Tibial nerve (tissue), 4 donors: ENCODE measurements at regions not wholly inside any gene's neighbourhood (a gene's known extent, or its start where the extent isn't known, plus 50 kb on each side); places are given as distances from the start of the nearest gene placed in this dataset.
"Not testable (repeated sequence)": the region's sequence is repeated elsewhere in the genome, so short reads cannot be mapped to it uniquely, and the experiment has no call there.

ENCODE experiments used
- DNase-seq, 2 donors: peaks; one replicate each; pipeline ENCODE4 v3.0.0-alpha.2; 2019; ENCODE audit warnings: low spot score in 2 of 2
- H3K27ac ChIP-seq, 4 donors: fragments of 200-600 bp; sonication (generic) in 3 of 4; one replicate each; pipeline ENCODE4 v1.5.1; 2017 to 2019; ENCODE audit warnings: mild to moderate bottlenecking in 1 of 4
- H3K27me3 ChIP-seq, 2 donors: fragments of 200-600 bp; sonication (generic) in 1 of 2; one replicate each; pipeline versions ENCODE4 v1.5.1 to v1.6.0; 2017 to 2019
- H3K36me3 ChIP-seq, 3 donors: fragments of 200-600 bp; sonication (generic); one replicate each; pipeline ENCODE4 v1.5.1; 2018 to 2019
- H3K4me1 ChIP-seq, 4 donors: fragments of 200-600 bp; sonication (generic) in 3 of 4; one replicate each; pipeline ENCODE4 v1.5.1; 2017 to 2019
- H3K4me3 ChIP-seq, 4 donors: fragments of 200-600 bp; sonication (generic) in 3 of 4; one replicate each; pipeline ENCODE4 v1.5.1; 2017 to 2019; ENCODE audit warnings: mild to moderate bottlenecking in 1 of 4, moderate library complexity in 1 of 4
- H3K9me3 ChIP-seq, 4 donors: fragments of 200-600 bp; sonication (generic) in 3 of 4; one replicate each; pipeline ENCODE4 v1.5.1; 2017 to 2019
- CTCF ChIP-seq, 5 experiments: fragments of 200-600 bp in 3 of 5; fragments of 450-650 bp in 2 of 5; sonication (generic) in 3 of 5; IDR thresholded peaks; one replicate each; pipeline ENCODE4 v1.5.1; 2016 to 2019; ENCODE audit warnings: antibody characterized with exemption in 5 of 5, mild to moderate bottlenecking in 3 of 5, moderate library complexity in 2 of 5
- EP300 ChIP-seq, 2 donors: sonication (generic); formaldehyde crosslinking; IDR thresholded peaks; one replicate each; pipeline ENCODE4 v1.6.1; 2017; ENCODE audit warnings: antibody characterized with exemption in 2 of 2, mild to moderate bottlenecking in 1 of 2
- POLR2A ChIP-seq, 2 donors: fragments of 450-650 bp; IDR thresholded peaks; one replicate each; pipeline ENCODE4 v1.6.1; 2017; ENCODE audit warnings: antibody characterized with exemption in 2 of 2, mild to moderate bottlenecking in 2 of 2, moderate library complexity in 2 of 2
- WGBS, 2 donors: methylation state at CpG; one replicate each; pipeline ENCODE4 v1.1.5; 2018; 5-methylcytosine and 5-hydroxymethylcytosine counted together

GRCh38 chr1:229169399-229169798, 101.5 kb upstream of the RAB4A start:
- no peaks in the 10 kb centered on the region for H3K36me3 ChIP-seq
- no peak overlapping the region for H3K4me3 ChIP-seq
- DNase-seq, result no peak
- WGBS, 2 donors, result 78 to 88% methylated on average over 1 of the region's 1 CpG
- no peaks in the 10 kb centered on the region for H3K27me3 ChIP-seq
- H3K9me3 ChIP-seq, result no peaks in the 10 kb centered on the region
- TF ChIP-seq CTCF (IDR thresholded peaks at IDR 0.05) (no peak), EP300 (IDR thresholded peaks at IDR 0.05) (no peak), POLR2A (IDR thresholded peaks at IDR 0.05) (no peak)
- no peak overlapping the region for H3K27ac ChIP-seq
- H3K4me1 ChIP-seq, result peaks cover 0 to 9% (median 0%) of the 10 kb centered on the region in 4 donors

- H3K4me1 ChIP-seq, result peaks cover 0 to 2% (median 0%) of the 10 kb centered on the region in 4 donors
- H3K27ac ChIP-seq, result no peak overlapping the region
- no peak overlapping the region for H3K4me3 ChIP-seq
- H3K9me3 ChIP-seq, result no peaks in the 10 kb centered on the region
- no peaks in the 10 kb centered on the region for H3K36me3 ChIP-seq
- TF ChIP-seq POLR2A (IDR thresholded peaks at IDR 0.05) (no peak), EP300 (IDR thresholded peaks at IDR 0.05) (no peak), CTCF (IDR thresholded peaks at IDR 0.05) (no peak)
- WGBS, 2 donors, result 83 to 94% methylated on average over 11 of the region's 12 CpGs
- no peak for DNase-seq
- H3K27me3 ChIP-seq, result no peaks in the 10 kb centered on the region
Measured at GRCh38 chr1:229170274-229170673, 100.6 kb upstream of the RAB4A start.

- Histone ChIP-seq H3K36me3 (no peaks in the 10 kb centered on the region), H3K4me1 (no peaks in the 10 kb centered on the region), H3K27me3 (no peaks in the 10 kb centered on the region), H3K27ac (no peak overlapping the region), H3K4me3 (no peak overlapping the region), H3K9me3 (no peaks in the 10 kb centered on the region)
- TF ChIP-seq CTCF (IDR thresholded peaks at IDR 0.05) (no peak), POLR2A (IDR thresholded peaks at IDR 0.05) (no peak), EP300 (IDR thresholded peaks at IDR 0.05) (no peak)
- DNase-seq, result no peak
- WGBS, 2 donors, result 83 to 93% methylated on average over 8 of the region's 8 CpGs
Measured at GRCh38 chr1:229170778-229171505, 100.0 kb upstream of the RAB4A start.

- TF ChIP-seq CTCF (IDR thresholded peaks at IDR 0.05), result no peak
- TF ChIP-seq EP300 (IDR thresholded peaks at IDR 0.05), result no peak
- TF ChIP-seq POLR2A (IDR thresholded peaks at IDR 0.05), result no peak
- no peak for DNase-seq
Measured at GRCh38 chr1:229171934-229172333, 99.0 kb upstream of the RAB4A start.

GRCh38 chr1:229173491-229174476, 97.1 kb upstream of the RAB4A start:
- not testable (repeated sequence) for DNase-seq, H3K4me1 ChIP-seq, H3K27me3 ChIP-seq, H3K9me3 ChIP-seq, H3K4me3 ChIP-seq, H3K27ac ChIP-seq, H3K36me3 ChIP-seq
- WGBS, 2 donors, result 74 to 83% methylated on average over 12 to 14 of the region's 14 CpGs

More at GRCh38 chr1:229171934-229172333, 99.0 kb upstream of the RAB4A start:
- Histone ChIP-seq H3K36me3 (no peaks in the 10 kb centered on the region), H3K4me1 (no peaks in the 10 kb centered on the region), H3K27me3 (no peaks in the 10 kb centered on the region), H3K4me3 (no peak overlapping the region), H3K9me3 (no peaks in the 10 kb centered on the region), H3K27ac (no peak overlapping the region)
- WGBS, 2 donors, result 74 to 80% methylated on average over 4 of the region's 4 CpGs

- H3K27ac ChIP-seq, H3K4me3 ChIP-seq, H3K4me1 ChIP-seq, H3K9me3 ChIP-seq, H3K36me3 ChIP-seq, H3K27me3 ChIP-seq, DNase-seq: not testable (repeated sequence)
- WGBS, 2 donors, result 91 to 92% methylated on average over 11 of the region's 11 CpGs
Measured at GRCh38 chr1:229175297-229175696, 95.6 kb upstream of the RAB4A start.

GRCh38 chr1:229176457-229176856, 94.5 kb upstream of the RAB4A start:
- not testable (repeated sequence) for H3K36me3 ChIP-seq, DNase-seq, H3K4me1 ChIP-seq, H3K4me3 ChIP-seq, H3K27me3 ChIP-seq, H3K27ac ChIP-seq, H3K9me3 ChIP-seq
- 27 to 32% methylated on average over 6 of the region's 6 CpGs for WGBS, 2 donors
